Stimulated activated CD8-positive, alpha-beta memory T cell treated with anti-CD3 and anti-CD28 coated beads, Interleukin-4, amount 100 ng/mL, for 24 hours (primary cell): ENCODE measurements at regions not wholly inside any gene's neighbourhood (a gene's known extent, or its start where the extent isn't known, plus 50 kb on each side); places are given as distances from the start of the nearest gene placed in this dataset.

Source experiments
- DNase-seq: peaks from one replicate; pipeline ENCODE4 v3.0.0-alpha.2; 2020; ENCODE audit warnings: low read depth

- no peak for DNase-seq
Observed at GRCh38 chr5:88144219-88145001, 124.2 kb downstream of the TMEM161B start.

- DNase-seq, result no peak
Observed at GRCh38 chr5:88143693-88144218, 124.9 kb downstream of the TMEM161B start.

GRCh38 chr5:88142886-88143692, 125.6 kb downstream of the TMEM161B start:
- no peak for DNase-seq

GRCh38 chr5:88142636-88142885, 126.1 kb downstream of the TMEM161B start:
- DNase-seq, result no peak

- DNase-seq, result peak; percentile 70
Observed at GRCh38 chr5:88140856-88141752, 127.5 kb downstream of the TMEM161B start.

- no peak for DNase-seq
Observed at GRCh38 chr5:88140396-88140855, 128.2 kb downstream of the TMEM161B start.

GRCh38 chr5:88130211-88130815, 138.3 kb downstream of the TMEM161B start:
- no peak for DNase-seq

- DNase-seq, result no peak
Observed at GRCh38 chr5:88128813-88129212, 139.8 kb downstream of the TMEM161B start.

- DNase-seq, result no peak
Observed at GRCh38 chr5:88119535-88120125, 149.0 kb downstream of the TMEM161B start.

GRCh38 chr5:88118179-88118578, 150.5 kb downstream of the TMEM161B start:
- no peak for DNase-seq

- DNase-seq, result no peak
Observed at GRCh38 chr5:88117546-88117945, 151.1 kb downstream of the TMEM161B start.

- no peak for DNase-seq
Observed at GRCh38 chr5:88116396-88116795, 152.2 kb downstream of the TMEM161B start.

GRCh38 chr5:88115211-88115610, 153.4 kb downstream of the TMEM161B start:
- DNase-seq, result no peak

GRCh38 chr5:88113429-88113828, 155.2 kb downstream of the TMEM161B start:
- no peak for DNase-seq

GRCh38 chr5:88109818-88110217, 158.8 kb downstream of the TMEM161B start:
- no peak for DNase-seq

- no peak for DNase-seq
Observed at GRCh38 chr5:88108490-88109279, 160.0 kb downstream of the TMEM161B start.

- DNase-seq, result no peak
Observed at GRCh38 chr5:88094906-88095496, 173.6 kb downstream of the TMEM161B start.

- DNase-seq, result no peak
Observed at GRCh38 chr5:88094403-88094802, 174.2 kb downstream of the TMEM161B start.

GRCh38 chr5:88093765-88094164, 174.9 kb downstream of the TMEM161B start:
- no peak for DNase-seq

- DNase-seq, result no peak
Observed at GRCh38 chr5:88092958-88093605, 175.6 kb downstream of the TMEM161B start.
